ENCODE measurements at regions not wholly inside any gene's neighbourhood (a gene's known extent, or its start where the extent isn't known, plus 50 kb on each side); places are given as distances from the start of the nearest gene placed in this dataset.
A peak's percentile ranks its signal among the peaks of the same experiment; 100 is the strongest.

DNA sequence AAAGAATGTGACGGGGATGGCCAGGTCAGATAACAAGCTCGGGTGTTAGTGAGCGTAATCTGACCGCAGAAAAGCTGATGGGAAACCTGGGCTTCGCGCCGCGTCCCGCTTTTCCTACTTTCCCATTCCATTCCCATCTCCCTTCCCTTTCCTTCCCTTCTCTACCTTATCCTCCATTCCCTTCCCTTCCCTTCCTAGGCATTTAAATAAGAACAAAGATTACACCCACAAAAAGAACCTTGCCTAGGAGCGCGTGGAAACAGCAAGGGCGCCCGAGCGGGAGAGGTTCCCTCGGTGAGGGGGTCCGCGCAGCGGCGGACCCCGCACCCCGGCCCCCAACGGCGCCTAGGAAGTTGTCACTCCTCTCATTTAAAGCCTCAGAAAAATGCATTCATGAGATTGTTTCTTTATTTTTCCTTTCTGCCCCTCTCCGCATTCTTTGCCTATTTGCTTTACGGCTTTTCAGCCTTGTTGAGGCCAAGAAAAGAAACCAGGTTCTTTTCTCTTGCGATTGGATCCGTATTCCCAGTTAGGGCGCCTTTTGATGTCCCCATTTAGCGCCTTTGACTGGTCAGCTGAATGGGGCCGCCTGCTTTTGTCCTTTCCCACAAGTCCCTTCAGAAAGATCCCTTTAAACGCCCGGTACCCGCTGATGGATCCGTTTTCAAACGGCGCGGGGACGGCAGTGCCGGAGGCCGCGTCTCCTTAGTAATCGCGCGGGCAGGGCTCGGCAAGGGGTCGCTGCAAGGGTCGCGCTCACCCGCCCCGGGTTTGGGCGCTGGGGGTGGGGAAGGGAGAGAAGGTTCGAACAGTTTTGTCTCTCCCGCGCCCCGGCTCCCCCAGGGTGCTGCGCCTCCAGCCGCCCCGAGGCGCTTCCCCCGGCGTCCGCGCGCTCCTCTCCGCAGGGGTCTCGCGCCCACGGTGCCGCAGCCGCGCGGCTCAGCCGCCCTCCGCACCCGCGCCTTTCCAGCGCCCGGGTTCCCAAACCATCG is 54.1 kb upstream of the TMEM33 start:
- Histone ChIP-seq H3K4me1 (ENCODE audit: insufficient read depth) (peaks cover 14% of the 10 kb centered on the region), H3K9me2 (replicated peaks; ENCODE audit: insufficient read depth) (no peaks in the 10 kb centered on the region), H3K9me3 (ENCODE audit: low read depth) (no peaks in the 10 kb centered on the region), H3K4me3 (peak overlapping the region; percentile 16), H2AFZ (peak overlapping the region; percentile 32), H3K36me3 (replicated peaks; ENCODE audit: insufficient read depth, low read depth) (no peaks in the 10 kb centered on the region), H4K20me1 (ENCODE audit: insufficient read depth, poor library complexity, severe bottlenecking) (no peaks in the 10 kb centered on the region), H3K27ac (no peak overlapping the region), H3K79me2 (no peaks in the 10 kb centered on the region), H3K27me3 (peaks cover 93% of the 10 kb centered on the region), H3K4me2 (peak overlapping the region; percentile 86)
- TF ChIP-seq EZH2phosphoT487 (IDR thresholded peaks at IDR 0.05; ENCODE audit: low read depth, severe bottlenecking, unreplicated experiment) (peak; percentile 91), EZH2 (IDR thresholded peaks at IDR 0.05; ENCODE audit: borderline replicate concordance) (peak; percentile 68)
- TF ChIP-seq, protein P1, sequence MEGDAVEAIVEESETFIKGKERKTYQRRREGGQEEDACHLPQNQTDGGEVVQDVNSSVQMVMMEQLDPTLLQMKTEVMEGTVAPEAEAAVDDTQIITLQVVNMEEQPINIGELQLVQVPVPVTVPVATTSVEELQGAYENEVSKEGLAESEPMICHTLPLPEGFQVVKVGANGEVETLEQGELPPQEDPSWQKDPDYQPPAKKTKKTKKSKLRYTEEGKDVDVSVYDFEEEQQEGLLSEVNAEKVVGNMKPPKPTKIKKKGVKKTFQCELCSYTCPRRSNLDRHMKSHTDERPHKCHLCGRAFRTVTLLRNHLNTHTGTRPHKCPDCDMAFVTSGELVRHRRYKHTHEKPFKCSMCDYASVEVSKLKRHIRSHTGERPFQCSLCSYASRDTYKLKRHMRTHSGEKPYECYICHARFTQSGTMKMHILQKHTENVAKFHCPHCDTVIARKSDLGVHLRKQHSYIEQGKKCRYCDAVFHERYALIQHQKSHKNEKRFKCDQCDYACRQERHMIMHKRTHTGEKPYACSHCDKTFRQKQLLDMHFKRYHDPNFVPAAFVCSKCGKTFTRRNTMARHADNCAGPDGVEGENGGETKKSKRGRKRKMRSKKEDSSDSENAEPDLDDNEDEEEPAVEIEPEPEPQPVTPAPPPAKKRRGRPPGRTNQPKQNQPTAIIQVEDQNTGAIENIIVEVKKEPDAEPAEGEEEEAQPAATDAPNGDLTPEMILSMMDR (IDR thresholded peaks at IDR 0.05; ENCODE audit: poor library complexity), result no peak
- no peak for DNase-seq (ENCODE audit: low spot score)
- WGBS (ENCODE audit: low lambda C conversion rate, missing lambda C conversion rate), result 2% methylated on average over 50 of the region's 79 CpGs

DNA sequence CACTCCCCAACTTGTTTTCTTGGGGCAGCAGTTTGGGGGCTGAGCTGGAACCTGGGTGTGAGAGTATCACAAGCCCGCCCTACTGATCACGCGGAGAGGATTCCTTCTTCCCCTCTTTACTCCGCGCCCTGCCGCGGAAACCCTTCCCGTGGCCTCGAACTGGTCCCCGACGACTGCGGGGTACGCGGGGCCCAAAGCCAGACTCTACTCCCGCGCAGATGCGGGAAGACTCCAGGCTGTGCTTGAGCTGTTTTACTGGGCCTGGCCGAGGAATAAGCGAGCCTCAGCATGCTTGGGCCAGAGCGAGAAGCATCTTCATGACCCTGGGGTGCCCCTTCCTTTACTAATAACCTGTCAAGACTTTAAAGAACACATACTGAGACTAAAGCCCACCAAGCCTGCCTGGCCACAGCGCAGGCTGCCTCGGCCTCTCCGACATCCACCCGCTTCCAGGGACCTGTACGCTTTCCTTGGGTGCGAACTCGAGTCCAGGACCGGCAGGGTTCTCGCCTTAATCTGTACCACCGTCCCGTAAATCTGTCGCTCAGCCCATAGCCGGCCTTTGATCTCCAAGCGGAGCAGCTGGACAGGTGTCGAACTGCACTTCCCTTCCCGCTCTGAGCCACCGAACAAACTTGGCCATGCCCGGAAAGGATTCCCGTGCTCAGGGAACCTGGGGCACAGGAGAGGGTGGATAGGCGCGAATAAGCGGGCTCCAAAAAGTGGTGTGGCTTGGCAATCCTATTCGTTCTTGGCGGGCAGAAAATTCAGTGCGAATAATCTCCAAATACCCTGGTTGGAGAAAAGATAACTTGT is 55.0 kb upstream of the TMEM33 start:
- no peaks in the 10 kb centered on the region for H4K20me1 ChIP-seq (ENCODE audit: insufficient read depth, poor library complexity, severe bottlenecking)
- WGBS (ENCODE audit: low lambda C conversion rate, missing lambda C conversion rate), result 5% methylated on average over 45 of the region's 45 CpGs
- H3K27me3 ChIP-seq, result peaks cover 96% of the 10 kb centered on the region
- H3K27ac ChIP-seq, result no peak overlapping the region
- H3K36me3 ChIP-seq (replicated peaks; ENCODE audit: insufficient read depth, low read depth), result no peaks in the 10 kb centered on the region
- peak overlapping the region; percentile 32 for H2AFZ ChIP-seq
- peak overlapping the region; percentile 86 for H3K4me2 ChIP-seq
- H3K9me3 ChIP-seq (ENCODE audit: low read depth), result no peaks in the 10 kb centered on the region
- TF ChIP-seq, protein P1 (IDR thresholded peaks at IDR 0.05; ENCODE audit: poor library complexity), result no peak
- TF ChIP-seq EZH2 (IDR thresholded peaks at IDR 0.05; ENCODE audit: borderline replicate concordance), result peak; percentile 16
- peak; percentile 91 for TF ChIP-seq EZH2phosphoT487 (IDR thresholded peaks at IDR 0.05; ENCODE audit: low read depth, severe bottlenecking, unreplicated experiment)
- no peaks in the 10 kb centered on the region for H3K79me2 ChIP-seq
- DNase-seq (ENCODE audit: low spot score), result no peak
- H3K4me1 ChIP-seq (ENCODE audit: insufficient read depth), result peaks cover 14% of the 10 kb centered on the region
- H3K9me2 ChIP-seq (replicated peaks; ENCODE audit: insufficient read depth), result no peaks in the 10 kb centered on the region
- no peak overlapping the region for H3K4me3 ChIP-seq

GRCh38 chr4:41879552-41879951 is 55.7 kb upstream of the TMEM33 start:
- peaks cover 14% of the 10 kb centered on the region for H3K4me1 ChIP-seq (ENCODE audit: insufficient read depth)
- peak overlapping the region; percentile 35 for H2AFZ ChIP-seq
- no peaks in the 10 kb centered on the region for H3K79me2 ChIP-seq
- H4K20me1 ChIP-seq (ENCODE audit: insufficient read depth, poor library complexity, severe bottlenecking), result no peaks in the 10 kb centered on the region
- H3K9me2 ChIP-seq (replicated peaks; ENCODE audit: insufficient read depth), result no peaks in the 10 kb centered on the region
- H3K4me3 ChIP-seq, result no peak overlapping the region
- H3K27me3 ChIP-seq, result peaks cover 96% of the 10 kb centered on the region
- DNase-seq (ENCODE audit: low spot score), result no peak
- H3K9me3 ChIP-seq (ENCODE audit: low read depth), result no peaks in the 10 kb centered on the region
- TF ChIP-seq EZH2 (IDR thresholded peaks at IDR 0.05; ENCODE audit: borderline replicate concordance) (no peak), EZH2phosphoT487 (IDR thresholded peaks at IDR 0.05; ENCODE audit: low read depth, severe bottlenecking, unreplicated experiment) (peak; percentile 64)
- WGBS (ENCODE audit: low lambda C conversion rate, missing lambda C conversion rate), result 23% methylated on average over 12 of the region's 12 CpGs
- no peak overlapping the region for H3K4me2 ChIP-seq
- H3K36me3 ChIP-seq (replicated peaks; ENCODE audit: insufficient read depth, low read depth), result no peaks in the 10 kb centered on the region
- no peak overlapping the region for H3K27ac ChIP-seq

Data from hepatocyte (in vitro differentiated cells).